ENCODE measurements at regions not wholly inside any gene's neighbourhood (a gene's known extent, or its start where the extent isn't known, plus 50 kb on each side); places are given as distances from the start of the nearest gene placed in this dataset.

- intact Hi-C loops (cut with DNase I): no loop called here
- TF ChIP-seq POLR2A (IDR thresholded peaks at IDR 0.05) (no peak), CTCF (IDR thresholded peaks at IDR 0.05) (no peak)
- Histone ChIP-seq H3K9me3 (no peaks in the 10 kb centered on the region), H3K36me3 (no peaks in the 10 kb centered on the region), H3K27ac (no peak overlapping the region), H3K27me3 (no peaks in the 10 kb centered on the region), H3K4me3 (replicated peaks in 1 of 3) (no peak overlapping the region), H3K4me1 (no peaks in the 10 kb centered on the region)
- WGBS, 2 donors: 78 to 80% methylated on average over 4 of the region's 4 CpGs
- no peak for DNase-seq
Measured at GRCh38 chr4:101556842-101557241, 209.5 kb upstream of the PPP3CA start.

GRCh38 chr4:101555341-101555880 is 208.1 kb upstream of the PPP3CA start:
- H3K4me3 ChIP-seq (replicated peaks in 1 of 3): no peak overlapping the region
- H3K27me3 ChIP-seq: no peaks in the 10 kb centered on the region
- 79% methylated on average over 4 of the region's 4 CpGs for WGBS, 2 donors
- TF ChIP-seq POLR2A (IDR thresholded peaks at IDR 0.05): no peak
- no peak for TF ChIP-seq CTCF (IDR thresholded peaks at IDR 0.05)
- no peaks in the 10 kb centered on the region for H3K4me1 ChIP-seq
- no peaks in the 10 kb centered on the region for H3K36me3 ChIP-seq
- intact Hi-C loops (cut with DNase I): no loop called here
- DNase-seq: no peak
- H3K9me3 ChIP-seq: no peaks in the 10 kb centered on the region
- H3K27ac ChIP-seq: no peak overlapping the region

- Histone ChIP-seq H3K9me3 (no peaks in the 10 kb centered on the region), H3K27me3 (no peaks in the 10 kb centered on the region), H3K36me3 (no peaks in the 10 kb centered on the region), H3K27ac (no peak overlapping the region), H3K4me3 (replicated peaks in 1 of 3) (no peak overlapping the region), H3K4me1 (no peaks in the 10 kb centered on the region)
- whole genome bisulfite sequencing, 2 donors: 46 to 51% methylated on average over 2 of the region's 2 CpGs
- no peak for DNase-seq
- TF ChIP-seq CTCF (IDR thresholded peaks at IDR 0.05) (no peak), POLR2A (IDR thresholded peaks at IDR 0.05) (no peak)
- intact Hi-C loops (cut with DNase I): no loop called here
Measured at GRCh38 chr4:101540336-101540735, 193.0 kb upstream of the PPP3CA start.

GRCh38 chr4:101528526-101528925 is 181.2 kb upstream of the PPP3CA start:
- Histone ChIP-seq H3K4me1 (no peaks in the 10 kb centered on the region), H3K4me3 (replicated peaks in 1 of 3) (no peak overlapping the region), H3K27ac (no peak overlapping the region), H3K27me3 (no peaks in the 10 kb centered on the region), H3K36me3 (no peaks in the 10 kb centered on the region), H3K9me3 (no peaks in the 10 kb centered on the region)
- WGBS, 2 donors: 79 to 88% methylated on average over 1 of the region's 1 CpG
- TF ChIP-seq POLR2A (IDR thresholded peaks at IDR 0.05) (no peak), CTCF (IDR thresholded peaks at IDR 0.05) (no peak)
- intact Hi-C loops (cut with DNase I): no loop called here
- DNase-seq: no peak

- intact Hi-C loops (cut with DNase I): no loop called here
Measured at GRCh38 chr4:101527188-101527587, 179.9 kb upstream of the PPP3CA start.

More at GRCh38 chr4:101527188-101527587, 179.9 kb upstream of the PPP3CA start:
- Histone ChIP-seq H3K36me3 (no peaks in the 10 kb centered on the region), H3K9me3 (no peaks in the 10 kb centered on the region), H3K4me1 (no peaks in the 10 kb centered on the region), H3K4me3 (replicated peaks in 1 of 3) (no peak overlapping the region), H3K27ac (no peak overlapping the region), H3K27me3 (no peaks in the 10 kb centered on the region)
- WGBS, 2 donors: 74 to 80% methylated on average over 2 of the region's 2 CpGs
- no peak for DNase-seq
- TF ChIP-seq CTCF (IDR thresholded peaks at IDR 0.05): no peak
